GM21423 (cell line): ENCODE measurements at regions not wholly inside any gene's neighbourhood (a gene's known extent, or its start where the extent isn't known, plus 50 kb on each side); places are given as distances from the start of the nearest gene placed in this dataset.

Experiments
- ATAC-seq: cut with Tn5 transposase; IDR thresholded peaks from one replicate; pipeline ENCODE4 v1.9.1; 2021; ENCODE audit warnings: mild to moderate bottlenecking, moderate library complexity; ENCODE audit not compliant: unreplicated experiment

GRCh38 chr2:176496761-176497160 is 227.5 kb downstream of the MTX2 start:
- no peak for ATAC-seq

- no peak for ATAC-seq
Measured at GRCh38 chr2:176500901-176501300, 231.7 kb downstream of the MTX2 start.

- no peak for ATAC-seq
Measured at GRCh38 chr2:176501617-176502016, 232.4 kb downstream of the MTX2 start.

GRCh38 chr2:176502619-176503018 is 233.4 kb downstream of the MTX2 start:
- no peak for ATAC-seq

GRCh38 chr2:176503776-176504175 is 234.5 kb downstream of the MTX2 start:
- ATAC-seq = no peak

GRCh38 chr2:176504440-176504839 is 235.2 kb downstream of the MTX2 start:
- ATAC-seq = no peak

GRCh38 chr2:176507786-176508185 is 238.5 kb downstream of the MTX2 start:
- no peak for ATAC-seq

GRCh38 chr2:176508374-176508773 is 239.1 kb downstream of the MTX2 start:
- ATAC-seq = no peak

GRCh38 chr2:176508984-176509740 is 239.9 kb downstream of the MTX2 start:
- no peak for ATAC-seq

GRCh38 chr2:176514276-176514675 is 245.0 kb downstream of the MTX2 start:
- no peak for ATAC-seq

- ATAC-seq = no peak
Measured at GRCh38 chr2:176514805-176515500, 245.7 kb downstream of the MTX2 start.

GRCh38 chr2:176516051-176516602 is 246.9 kb downstream of the MTX2 start:
- ATAC-seq = no peak

GRCh38 chr2:176518823-176519222 is 249.6 kb downstream of the MTX2 start:
- ATAC-seq = no peak

GRCh38 chr2:176521878-176522670 is 252.8 kb downstream of the MTX2 start:
- no peak for ATAC-seq

- ATAC-seq = no peak
Measured at GRCh38 chr2:176525086-176525485, 255.8 kb downstream of the MTX2 start.

- no peak for ATAC-seq
Measured at GRCh38 chr2:176526995-176527901, 258.0 kb downstream of the MTX2 start.

GRCh38 chr2:176531608-176532007 is 262.4 kb downstream of the MTX2 start:
- ATAC-seq = no peak

GRCh38 chr2:176533505-176534193 is 264.4 kb downstream of the MTX2 start:
- ATAC-seq = no peak

- no peak for ATAC-seq
Measured at GRCh38 chr2:176534798-176535466, 265.7 kb downstream of the MTX2 start.
